ENCODE measurements at regions not wholly inside any gene's neighbourhood (a gene's known extent, or its start where the extent isn't known, plus 50 kb on each side); places are given as distances from the start of the nearest gene placed in this dataset.

GRCh38 chr10:124204726-124205125, 111.3 kb upstream of the CHST15 start:
- H3K9me2 ChIP-seq (replicated peaks; ENCODE audit: control insufficient read depth, low read length): no peaks in the 10 kb centered on the region
- H3K4me3 ChIP-seq (ENCODE audit: low read length): no peak overlapping the region
- no peaks in the 10 kb centered on the region for H3F3A ChIP-seq (ENCODE audit: control insufficient read depth, insufficient read depth)
- H4K20me1 ChIP-seq (ENCODE audit: control insufficient read depth, insufficient read depth, low read depth, low read length): no peaks in the 10 kb centered on the region
- H3K79me2 ChIP-seq (ENCODE audit: control insufficient read depth, low read length): no peaks in the 10 kb centered on the region
- no peak for TF ChIP-seq CTCF (IDR thresholded peaks at IDR 0.05; ENCODE audit: low read depth, low read length, poor library complexity, severe bottlenecking)
- no peak for TF ChIP-seq EZH2phosphoT487 (IDR thresholded peaks at IDR 0.05; ENCODE audit: borderline replicate concordance, low read length)
- no peaks in the 10 kb centered on the region; the same call in 1 of the 2 replicates for H3K9me3 ChIP-seq (ENCODE audit: control insufficient read depth, insufficient read depth, low read length)
- no peaks in the 10 kb centered on the region for H3K36me3 ChIP-seq (ENCODE audit: control insufficient read depth, low read length)
- H3K4me1 ChIP-seq (ENCODE audit: control insufficient read depth, low read length): no peaks in the 10 kb centered on the region
- no peaks in the 10 kb centered on the region for H3K27me3 ChIP-seq (ENCODE audit: control insufficient read depth, low read length)
- H3K27ac ChIP-seq (ENCODE audit: low read depth, low read length): no peak overlapping the region
- H3K4me2 ChIP-seq (ENCODE audit: low read length): no peak overlapping the region

DNA sequence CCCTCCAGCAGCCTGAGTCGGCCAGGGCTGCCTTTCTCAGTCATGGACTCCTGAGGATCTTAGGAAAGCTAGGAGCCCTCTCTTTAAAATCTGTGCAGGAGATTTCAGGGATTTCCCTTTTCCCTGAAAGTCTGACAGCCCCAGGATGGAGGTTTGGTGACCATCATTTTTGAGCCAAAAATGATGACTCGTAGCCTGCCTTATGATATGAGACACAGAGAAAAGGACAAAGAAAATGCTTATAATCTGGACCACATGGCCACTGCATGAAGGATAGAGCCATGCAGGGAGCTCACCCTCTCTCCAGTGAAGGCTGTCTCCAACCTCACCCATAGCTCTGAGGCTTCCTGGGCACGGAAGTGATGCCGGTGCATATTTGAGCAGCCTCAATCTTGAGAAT, 106.6 kb upstream of the CHST15 start:
- TF ChIP-seq EZH2phosphoT487 (IDR thresholded peaks at IDR 0.05; ENCODE audit: borderline replicate concordance, low read length): no peak
- no peak for TF ChIP-seq CTCF (IDR thresholded peaks at IDR 0.05; ENCODE audit: low read depth, low read length, poor library complexity, severe bottlenecking)
- Histone ChIP-seq H3K4me3 (ENCODE audit: low read length) (no peak overlapping the region), H3K79me2 (ENCODE audit: control insufficient read depth, low read length) (no peaks in the 10 kb centered on the region), H3F3A (ENCODE audit: control insufficient read depth, insufficient read depth) (no peaks in the 10 kb centered on the region), H3K36me3 (ENCODE audit: control insufficient read depth, low read length) (no peaks in the 10 kb centered on the region), H3K4me1 (ENCODE audit: control insufficient read depth, low read length) (no peaks in the 10 kb centered on the region), H3K4me2 (ENCODE audit: low read length) (no peak overlapping the region), H3K9me3 (ENCODE audit: control insufficient read depth, insufficient read depth, low read length) (no peaks in the 10 kb centered on the region), H3K27ac (ENCODE audit: low read depth, low read length) (no peak overlapping the region), H3K27me3 (ENCODE audit: control insufficient read depth, low read length) (0 out of 2 replicates have a peak, but pooled peaks cover 2% of the 10 kb centered on the region), H3K9me2 (replicated peaks; ENCODE audit: control insufficient read depth, low read length) (no peaks in the 10 kb centered on the region), H4K20me1 (ENCODE audit: control insufficient read depth, insufficient read depth, low read depth, low read length) (no peaks in the 10 kb centered on the region)

- H3K27me3 ChIP-seq (ENCODE audit: control insufficient read depth, low read length): 0 out of 2 replicates have a peak, but pooled peaks cover 2% of the 10 kb centered on the region
- TF ChIP-seq CTCF (IDR thresholded peaks at IDR 0.05; ENCODE audit: low read depth, low read length, poor library complexity, severe bottlenecking) (no peak), EZH2phosphoT487 (IDR thresholded peaks at IDR 0.05; ENCODE audit: borderline replicate concordance, low read length) (no peak)
Measured at GRCh38 chr10:124198871-124199270, 105.5 kb upstream of the CHST15 start.

More at GRCh38 chr10:124198871-124199270, 105.5 kb upstream of the CHST15 start:
- no peak overlapping the region for H3K4me2 ChIP-seq (ENCODE audit: low read length)
- H3K36me3 ChIP-seq (ENCODE audit: control insufficient read depth, low read length): no peaks in the 10 kb centered on the region
- no peaks in the 10 kb centered on the region for H3K9me3 ChIP-seq (ENCODE audit: control insufficient read depth, insufficient read depth, low read length)
- H3K4me1 ChIP-seq (ENCODE audit: control insufficient read depth, low read length): peaks cover 6% of the 10 kb centered on the region
- no peaks in the 10 kb centered on the region for H3F3A ChIP-seq (ENCODE audit: control insufficient read depth, insufficient read depth)
- H3K27ac ChIP-seq (ENCODE audit: low read depth, low read length): no peak overlapping the region
- no peak overlapping the region for H3K4me3 ChIP-seq (ENCODE audit: low read length)
- no peaks in the 10 kb centered on the region for H4K20me1 ChIP-seq (ENCODE audit: control insufficient read depth, insufficient read depth, low read depth, low read length)
- H3K9me2 ChIP-seq (replicated peaks; ENCODE audit: control insufficient read depth, low read length): no peaks in the 10 kb centered on the region
- H3K79me2 ChIP-seq (ENCODE audit: control insufficient read depth, low read length): no peaks in the 10 kb centered on the region
